Peyer's patch (tissue), 4 donors: ENCODE measurements at regions not wholly inside any gene's neighbourhood (a gene's known extent, or its start where the extent isn't known, plus 50 kb on each side); places are given as distances from the start of the nearest gene placed in this dataset.
"Not testable (repeated sequence)": the region's sequence is repeated elsewhere in the genome, so short reads cannot be mapped to it uniquely, and the experiment has no call there.

ENCODE experiments used
- DNase-seq, 3 donors: peaks; one replicate each; pipeline ENCODE4 v3.0.0-alpha.2; 2017 to 2019
- H3K27ac ChIP-seq, 4 donors: fragments of 200-600 bp; sonication (generic); one replicate each; pipeline ENCODE4 v1.5.1; 2016 to 2019
- H3K27me3 ChIP-seq, 2 donors: fragments of 200-600 bp; sonication (generic); one replicate each; pipeline ENCODE4 v1.5.1; 2019
- H3K36me3 ChIP-seq, 3 donors: fragments of 200-600 bp; sonication (generic); one replicate each; pipeline ENCODE4 v1.5.1; 2016 to 2019
- H3K4me1 ChIP-seq, 4 donors: fragments of 200-600 bp; sonication (generic); one replicate each; pipeline ENCODE4 v1.5.1; 2016 to 2019
- H3K4me3 ChIP-seq, 4 donors: fragments of 200-600 bp; sonication (generic); 1 replicate in 3 of 4; 2 replicates in 1 of 4; pipeline ENCODE4 v1.5.1; 2016 to 2019; ENCODE audit warnings: mild to moderate bottlenecking in 1 of 4
- H3K9me3 ChIP-seq, 4 donors: fragments of 200-600 bp; sonication (generic); one replicate each; pipeline ENCODE4 v1.5.1; 2016 to 2019; ENCODE audit warnings: mild to moderate bottlenecking in 1 of 4
- POLR2A ChIP-seq, 2 donors: fragments of 450-650 bp; IDR thresholded peaks; one replicate each; pipeline ENCODE4 v1.5.1; 2017; ENCODE audit warnings: antibody characterized with exemption in 2 of 2, mild to moderate bottlenecking in 2 of 2, moderate library complexity in 2 of 2
- TF ChIP-seq, protein P1 (sequence below), 6 experiments: fragments of 450-650 bp in 4 of 6; fragments of 200-600 bp in 2 of 6; sonication (generic) in 1 of 6; IDR thresholded peaks; one replicate each; pipeline ENCODE4 v1.5.1; 2017 to 2019; ENCODE audit warnings: antibody characterized with exemption in 6 of 6, mild to moderate bottlenecking in 3 of 6, moderate library complexity in 1 of 6

DNA sequence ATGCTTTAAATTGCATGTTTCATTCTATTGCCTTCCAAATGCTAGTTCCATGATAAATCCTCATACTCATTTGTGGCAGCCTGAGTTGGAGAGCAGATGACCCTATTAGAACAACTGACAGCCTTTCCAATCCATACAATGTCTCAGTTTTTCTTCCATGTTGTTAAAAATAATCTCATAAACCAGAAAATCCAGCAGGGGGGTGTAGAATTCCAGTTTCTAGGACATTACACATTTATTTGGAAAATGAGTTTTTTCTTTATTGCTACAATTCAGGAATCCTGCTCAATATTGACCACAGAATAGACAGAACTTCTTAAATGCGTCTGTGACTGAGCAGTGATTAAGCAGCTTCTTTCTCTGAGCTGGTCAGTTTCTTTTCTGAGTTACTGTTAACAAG is 174.2 kb upstream of the ATP10A start:
- DNase-seq = no peak
- Histone ChIP-seq H3K27ac (no peak overlapping the region), H3K27me3 (no peaks in the 10 kb centered on the region), H3K9me3 (no peaks in the 10 kb centered on the region), H3K4me1 (no peaks in the 10 kb centered on the region), H3K36me3 (no peaks in the 10 kb centered on the region), H3K4me3 (no peak overlapping the region)
- TF ChIP-seq, protein P1, sequence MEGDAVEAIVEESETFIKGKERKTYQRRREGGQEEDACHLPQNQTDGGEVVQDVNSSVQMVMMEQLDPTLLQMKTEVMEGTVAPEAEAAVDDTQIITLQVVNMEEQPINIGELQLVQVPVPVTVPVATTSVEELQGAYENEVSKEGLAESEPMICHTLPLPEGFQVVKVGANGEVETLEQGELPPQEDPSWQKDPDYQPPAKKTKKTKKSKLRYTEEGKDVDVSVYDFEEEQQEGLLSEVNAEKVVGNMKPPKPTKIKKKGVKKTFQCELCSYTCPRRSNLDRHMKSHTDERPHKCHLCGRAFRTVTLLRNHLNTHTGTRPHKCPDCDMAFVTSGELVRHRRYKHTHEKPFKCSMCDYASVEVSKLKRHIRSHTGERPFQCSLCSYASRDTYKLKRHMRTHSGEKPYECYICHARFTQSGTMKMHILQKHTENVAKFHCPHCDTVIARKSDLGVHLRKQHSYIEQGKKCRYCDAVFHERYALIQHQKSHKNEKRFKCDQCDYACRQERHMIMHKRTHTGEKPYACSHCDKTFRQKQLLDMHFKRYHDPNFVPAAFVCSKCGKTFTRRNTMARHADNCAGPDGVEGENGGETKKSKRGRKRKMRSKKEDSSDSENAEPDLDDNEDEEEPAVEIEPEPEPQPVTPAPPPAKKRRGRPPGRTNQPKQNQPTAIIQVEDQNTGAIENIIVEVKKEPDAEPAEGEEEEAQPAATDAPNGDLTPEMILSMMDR (IDR thresholded peaks at IDR 0.05) = no peak
- no peak for TF ChIP-seq POLR2A (IDR thresholded peaks at IDR 0.05)

DNA sequence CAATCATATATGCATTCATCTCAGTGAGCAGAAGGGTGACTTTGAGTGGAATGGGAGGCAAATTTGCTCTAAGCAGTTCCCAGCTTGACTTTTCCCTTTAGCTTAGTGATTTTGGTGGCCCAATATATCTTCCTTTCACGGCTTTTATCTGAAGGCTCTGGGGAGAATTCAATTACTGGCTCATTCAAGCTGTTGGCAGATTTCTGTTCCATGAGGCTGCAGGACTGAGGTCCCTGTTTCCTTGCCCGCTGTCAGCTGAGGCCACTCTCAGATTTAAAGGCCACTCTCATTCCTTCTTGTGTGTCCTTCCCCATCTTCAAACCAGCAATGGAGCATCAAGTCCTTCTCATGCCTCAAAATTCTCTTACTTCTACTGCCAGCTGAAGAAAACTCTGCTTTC is 170.4 kb upstream of the ATP10A start:
- H3K9me3 ChIP-seq = no peaks in the 10 kb centered on the region
- H3K4me3 ChIP-seq = no peak overlapping the region
- DNase-seq = no peak
- H3K4me1 ChIP-seq = no peaks in the 10 kb centered on the region
- H3K27me3 ChIP-seq = no peaks in the 10 kb centered on the region
- H3K36me3 ChIP-seq = no peaks in the 10 kb centered on the region
- TF ChIP-seq POLR2A (IDR thresholded peaks at IDR 0.05) = no peak
- H3K27ac ChIP-seq = no peak overlapping the region

DNA sequence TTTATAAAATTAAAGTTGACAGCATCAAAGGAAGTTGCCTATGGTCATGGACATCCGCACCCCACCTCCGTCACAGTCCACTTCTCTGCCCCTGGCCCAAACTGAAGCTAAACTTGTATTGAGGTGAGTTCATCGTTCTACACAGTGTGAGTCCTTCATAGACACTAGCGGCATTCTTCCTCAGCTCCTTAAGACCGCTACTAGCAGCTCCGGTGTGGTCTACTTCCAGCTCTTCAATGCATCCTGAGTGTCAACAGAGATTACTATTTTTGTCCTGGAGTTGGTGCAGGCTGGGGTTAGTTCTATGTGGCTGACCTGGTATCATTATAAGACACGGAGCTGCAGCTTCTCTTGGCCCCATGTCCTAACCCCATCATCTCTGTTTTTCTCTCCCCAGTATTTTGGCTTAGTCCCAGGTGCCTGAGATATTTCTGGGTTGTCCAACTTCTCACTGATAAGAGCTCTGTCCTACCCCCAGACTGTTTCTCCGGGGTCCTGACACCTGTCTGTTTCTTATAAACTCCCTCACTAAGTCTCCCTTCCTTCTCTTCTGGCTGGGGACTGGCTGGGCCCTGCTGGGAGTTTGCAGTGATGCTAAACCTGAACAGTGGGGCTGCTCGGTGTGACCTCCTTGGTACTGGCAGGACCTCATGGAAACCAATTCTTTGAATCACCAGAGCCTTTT is 169.2 kb upstream of the ATP10A start:
- Histone ChIP-seq H3K4me3 (no peak overlapping the region), H3K9me3 (no peaks in the 10 kb centered on the region), H3K27ac (no peak overlapping the region), H3K36me3 (no peaks in the 10 kb centered on the region), H3K27me3 (no peaks in the 10 kb centered on the region), H3K4me1 (no peaks in the 10 kb centered on the region)
- no peak for DNase-seq
- TF ChIP-seq, protein P1 (IDR thresholded peaks at IDR 0.05) = no peak
- no peak for TF ChIP-seq POLR2A (IDR thresholded peaks at IDR 0.05)

DNA sequence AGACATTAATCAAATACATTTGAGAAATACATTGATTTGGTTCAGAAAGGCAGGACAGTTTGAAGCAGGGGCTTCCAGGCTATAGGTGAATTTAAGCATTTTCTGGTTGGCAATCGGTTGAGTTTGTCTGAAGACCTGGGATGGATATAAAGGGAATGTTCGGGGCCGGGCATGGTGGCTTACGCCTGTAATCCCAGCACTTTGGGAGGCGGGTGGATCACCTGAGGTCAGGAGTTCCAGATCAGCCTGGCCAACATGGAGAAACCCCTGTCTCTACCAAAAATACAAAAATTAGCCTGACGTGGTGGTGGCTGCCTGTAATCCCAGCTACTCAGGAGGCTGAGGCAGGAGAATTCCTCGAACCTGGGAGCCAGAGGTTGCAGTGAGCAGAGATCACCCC is 166.5 kb upstream of the ATP10A start:
- not testable (repeated sequence) for H3K4me3 ChIP-seq, H3K36me3 ChIP-seq, H3K27ac ChIP-seq, H3K9me3 ChIP-seq, DNase-seq, H3K4me1 ChIP-seq, H3K27me3 ChIP-seq

DNA sequence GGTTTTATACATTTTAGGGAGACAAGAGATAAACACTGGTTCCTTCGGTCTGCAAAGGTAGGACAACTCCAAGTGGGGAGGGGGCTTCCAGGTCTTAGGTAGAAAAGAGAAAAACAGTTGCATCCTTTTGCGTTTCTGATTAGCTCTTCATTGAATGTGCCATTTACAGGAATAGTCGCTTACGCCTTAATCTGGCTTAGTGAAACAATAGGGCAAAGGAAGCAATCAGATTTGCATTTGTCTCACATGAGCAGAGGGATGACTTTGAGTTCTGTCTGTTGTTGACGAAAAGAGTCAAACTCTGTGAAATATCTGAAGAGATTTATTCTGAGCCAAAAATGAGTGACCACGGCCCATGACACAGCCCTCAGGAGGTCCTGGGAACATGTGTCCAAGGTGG is 166.0 kb upstream of the ATP10A start:
- no peak for DNase-seq
- Histone ChIP-seq H3K27me3 (no peaks in the 10 kb centered on the region), H3K27ac (no peak overlapping the region), H3K4me3 (no peak overlapping the region), H3K4me1 (no peaks in the 10 kb centered on the region), H3K36me3 (no peaks in the 10 kb centered on the region), H3K9me3 (no peaks in the 10 kb centered on the region)
- TF ChIP-seq, protein P1 (IDR thresholded peaks at IDR 0.05) = no peak
- TF ChIP-seq POLR2A (IDR thresholded peaks at IDR 0.05) = no peak

DNA sequence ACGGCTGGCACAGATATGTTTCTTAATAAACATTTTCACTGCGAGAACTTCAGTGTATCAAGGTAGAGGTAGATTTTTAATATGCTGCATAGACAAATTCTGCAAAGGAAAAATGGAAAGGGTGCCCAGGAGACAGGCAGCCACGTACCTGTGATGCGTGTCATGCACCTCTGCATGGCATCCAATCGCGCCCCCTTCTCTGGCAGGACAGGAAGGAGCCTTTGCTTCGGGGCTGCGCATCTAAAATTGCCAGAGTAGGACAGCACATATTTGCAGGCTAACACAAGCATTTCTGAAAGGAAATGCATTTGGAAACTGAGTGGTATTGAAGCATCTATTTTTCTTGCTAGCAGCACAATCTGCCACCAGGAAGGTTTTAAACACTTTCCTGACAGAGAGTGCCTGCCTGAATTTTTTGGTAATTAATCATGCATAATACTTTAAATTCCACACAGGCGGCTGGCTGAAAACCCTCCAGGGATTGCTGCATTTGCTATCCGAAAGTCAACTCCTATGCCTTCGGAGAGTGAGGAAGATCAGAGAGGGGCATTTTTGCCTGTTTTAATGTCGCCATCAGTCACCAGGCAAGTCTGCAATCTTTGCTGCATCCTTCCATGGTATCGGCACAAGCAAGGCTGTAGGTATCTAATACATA is 165.1 kb upstream of the ATP10A start:
- no peak for TF ChIP-seq POLR2A (IDR thresholded peaks at IDR 0.05)
- TF ChIP-seq, protein P1 (IDR thresholded peaks at IDR 0.05) = no peak
- Histone ChIP-seq H3K27ac (no peak overlapping the region), H3K27me3 (no peaks in the 10 kb centered on the region), H3K4me3 (no peak overlapping the region), H3K4me1 (no peaks in the 10 kb centered on the region), H3K9me3 (no peaks in the 10 kb centered on the region), H3K36me3 (no peaks in the 10 kb centered on the region)
- DNase-seq = no peak

DNA sequence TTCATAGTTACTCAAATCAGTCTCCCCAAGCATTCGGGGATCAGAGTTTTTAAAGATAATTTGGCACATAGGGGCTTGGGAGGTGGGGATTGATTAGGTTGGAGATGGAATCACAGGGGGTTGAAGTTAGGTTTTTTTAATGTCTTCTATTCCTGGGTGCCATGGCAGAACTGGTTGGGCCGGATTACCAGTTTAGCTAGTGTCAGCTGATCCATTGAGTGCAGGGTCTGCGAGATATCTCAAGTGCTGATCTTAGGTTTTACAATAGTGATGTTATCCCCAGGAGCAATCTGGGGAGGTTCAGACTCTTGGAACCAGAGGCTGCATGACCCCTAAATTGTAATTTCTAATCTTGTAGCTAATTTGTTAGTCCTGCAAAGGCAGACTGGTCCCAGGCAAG is 163.5 kb upstream of the ATP10A start:
- H3K9me3 ChIP-seq, H3K4me3 ChIP-seq, H3K4me1 ChIP-seq, H3K36me3 ChIP-seq, H3K27ac ChIP-seq, DNase-seq, H3K27me3 ChIP-seq: not testable (repeated sequence)
